GM18519 (cell line): ENCODE measurements at regions not wholly inside any gene's neighbourhood (a gene's known extent, or its start where the extent isn't known, plus 50 kb on each side); places are given as distances from the start of the nearest gene placed in this dataset.
"Not testable (repeated sequence)": the region's sequence is repeated elsewhere in the genome, so short reads cannot be mapped to it uniquely, and the experiment has no call there.

ENCODE experiments used
- ATAC-seq: cut with Tn5 transposase; IDR thresholded peaks from one replicate; pipeline ENCODE4 v1.9.1; 2021; ENCODE audit warnings: mild to moderate bottlenecking, moderate library complexity; ENCODE audit not compliant: unreplicated experiment, low FRiP score

DNA sequence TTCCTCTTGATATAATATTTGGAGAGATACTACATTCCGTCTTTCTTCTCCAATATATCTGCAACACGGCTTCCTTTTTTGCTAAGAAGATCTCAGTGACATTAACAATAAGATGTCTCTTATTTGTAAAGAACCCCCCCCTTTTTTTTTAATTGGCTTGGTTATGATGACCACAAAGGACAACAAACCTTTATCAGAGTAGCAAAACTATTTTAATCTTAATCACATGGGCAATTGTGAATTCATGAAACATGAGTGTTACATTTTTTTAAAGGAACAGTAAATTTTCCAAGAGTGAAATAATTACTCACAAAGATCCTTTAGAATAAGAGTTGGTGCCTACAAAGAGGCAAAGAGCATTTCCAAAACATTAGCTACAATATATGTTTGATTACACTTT lies 554.1 kb downstream of the MAT2B start:
- no peak for ATAC-seq

DNA sequence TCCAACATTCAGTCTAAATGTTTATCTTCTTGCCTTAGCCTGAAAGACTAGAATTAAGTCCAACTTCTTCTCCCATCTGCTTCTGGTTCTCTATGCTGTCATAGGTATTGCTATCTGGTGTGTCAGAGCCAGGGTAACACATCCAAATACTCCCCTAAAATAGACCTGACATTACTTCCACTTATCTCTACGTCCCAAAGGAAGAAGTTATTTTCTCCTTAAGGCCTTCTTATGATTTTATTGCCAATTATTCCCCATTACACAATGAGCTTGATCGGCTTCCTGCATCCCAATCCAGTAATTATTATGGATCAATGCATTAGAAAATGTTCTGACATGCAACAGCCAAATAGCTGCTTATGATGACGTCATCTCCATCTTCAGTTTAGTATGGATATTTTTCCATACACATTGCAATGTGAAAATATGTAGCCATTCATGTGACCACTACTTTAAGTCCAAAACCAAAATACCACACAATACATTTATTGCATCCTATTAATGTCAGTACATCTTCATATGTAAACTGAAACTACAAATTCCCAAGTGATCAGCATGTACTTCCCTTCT lies 555.5 kb downstream of the MAT2B start:
- ATAC-seq = no peak

DNA sequence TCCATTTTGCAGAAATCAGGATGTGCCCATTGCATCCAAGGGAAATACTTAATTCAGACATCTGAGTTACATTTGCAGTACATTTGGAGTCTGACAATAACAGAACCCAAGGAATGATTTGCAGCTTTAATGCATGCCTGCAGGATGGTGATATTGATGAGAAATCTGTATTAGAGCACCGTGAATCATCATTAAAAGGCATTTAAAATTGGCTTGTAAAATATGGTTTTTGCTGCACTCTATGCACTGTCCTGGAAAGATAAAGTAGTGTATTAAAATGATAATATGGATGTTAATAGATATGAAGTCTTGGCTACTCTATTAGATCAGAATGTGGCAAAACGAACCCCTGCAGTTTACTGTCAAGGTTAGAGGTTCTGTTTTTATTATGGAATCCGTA lies 556.9 kb downstream of the MAT2B start:
- ATAC-seq = no peak

DNA sequence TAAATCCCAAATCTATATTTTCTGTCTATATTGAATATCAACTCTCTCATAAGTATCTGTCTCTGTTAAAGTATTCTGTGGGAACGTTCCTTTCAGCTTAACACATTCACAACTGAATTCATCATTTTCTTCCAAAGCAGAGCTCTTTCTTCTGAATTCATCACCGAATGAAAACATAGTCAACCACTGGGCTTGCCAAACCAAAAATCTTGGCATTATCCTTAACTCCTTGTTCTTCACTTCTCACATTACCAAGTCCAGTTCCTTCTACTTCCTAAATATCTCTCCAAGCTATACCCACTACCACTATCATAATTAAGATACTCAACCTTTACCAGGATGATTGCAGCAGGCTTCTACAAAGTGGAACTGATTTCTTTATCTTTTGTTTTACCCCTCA lies 559.8 kb downstream of the MAT2B start:
- no peak for ATAC-seq

DNA sequence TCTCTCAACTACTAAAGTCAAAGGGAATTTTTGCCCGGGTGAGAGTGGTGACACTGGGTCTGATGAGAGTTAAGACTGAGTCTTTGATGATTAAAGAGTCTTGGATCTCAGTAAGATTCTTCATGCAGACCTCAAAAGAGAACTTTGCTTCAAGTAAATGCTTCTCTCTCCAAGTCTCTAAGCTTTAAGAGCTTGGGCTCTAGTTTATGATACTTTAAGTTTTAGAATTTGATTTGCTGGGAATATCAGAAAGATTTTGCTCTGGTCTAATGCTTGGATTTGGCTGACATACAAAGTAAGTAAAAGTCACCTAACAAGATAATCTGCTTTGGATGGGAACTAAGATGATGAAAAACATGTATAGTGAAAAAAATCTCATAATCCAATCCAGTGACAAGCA lies 566.3 kb downstream of the MAT2B start:
- ATAC-seq = no peak

DNA sequence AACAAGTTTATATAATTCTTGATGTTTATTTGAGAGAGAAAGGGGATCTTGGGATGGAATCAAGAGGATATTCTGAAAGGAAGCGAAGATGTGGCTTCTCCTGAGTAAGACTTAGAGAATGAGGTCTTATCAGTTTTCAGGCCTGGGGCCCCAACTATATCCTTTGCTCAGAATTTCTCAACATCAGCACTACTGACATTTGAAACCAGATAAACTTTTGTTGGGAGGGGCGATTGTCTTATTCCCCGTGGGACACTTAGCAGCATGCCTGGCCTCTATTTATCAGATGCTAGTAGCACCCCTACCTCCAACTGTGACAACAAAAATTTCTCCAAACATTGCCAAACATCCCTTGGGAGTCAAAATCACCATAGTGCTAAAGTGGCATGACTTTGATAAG lies 567.7 kb downstream of the MAT2B start:
- no peak for ATAC-seq

DNA sequence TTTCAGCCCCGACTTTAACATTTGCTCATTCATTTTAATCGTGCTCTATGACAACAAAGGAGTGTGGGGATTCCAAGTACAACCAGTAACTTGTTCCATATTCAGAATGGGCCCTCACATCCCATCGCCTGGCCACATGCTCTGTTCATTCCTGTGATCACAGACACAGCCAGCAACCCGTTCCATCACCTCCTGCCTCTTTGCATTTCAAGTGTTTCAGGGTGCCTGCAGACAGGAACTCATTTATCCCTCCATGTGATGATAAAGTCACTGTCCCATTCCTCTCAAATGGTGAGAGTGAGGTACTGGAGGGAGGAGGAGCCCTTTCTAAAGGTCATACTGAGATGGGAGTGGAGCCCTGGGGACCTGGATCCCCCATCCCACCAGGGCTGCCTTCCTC lies 571.1 kb downstream of the MAT2B start:
- ATAC-seq = no peak

DNA sequence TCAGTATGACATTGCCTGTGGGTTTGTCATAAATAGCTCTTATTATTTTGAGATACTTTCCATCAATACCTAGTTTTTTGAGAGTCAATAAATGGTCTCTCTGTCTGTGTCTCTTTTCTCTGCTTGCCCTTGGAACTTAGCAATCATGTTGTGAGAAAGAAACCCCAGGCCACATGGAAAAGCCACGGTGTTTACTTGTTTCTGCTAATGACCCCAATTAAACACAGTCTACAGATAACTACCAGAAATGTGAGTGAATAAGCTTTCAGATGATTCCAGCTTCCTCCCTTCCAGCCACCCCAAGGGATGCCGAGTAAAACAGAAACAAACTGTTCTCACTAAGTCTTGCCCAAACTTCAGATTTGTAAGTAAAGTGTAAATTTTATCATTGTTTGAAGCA lies 584.9 kb downstream of the MAT2B start:
- ATAC-seq = no peak

DNA sequence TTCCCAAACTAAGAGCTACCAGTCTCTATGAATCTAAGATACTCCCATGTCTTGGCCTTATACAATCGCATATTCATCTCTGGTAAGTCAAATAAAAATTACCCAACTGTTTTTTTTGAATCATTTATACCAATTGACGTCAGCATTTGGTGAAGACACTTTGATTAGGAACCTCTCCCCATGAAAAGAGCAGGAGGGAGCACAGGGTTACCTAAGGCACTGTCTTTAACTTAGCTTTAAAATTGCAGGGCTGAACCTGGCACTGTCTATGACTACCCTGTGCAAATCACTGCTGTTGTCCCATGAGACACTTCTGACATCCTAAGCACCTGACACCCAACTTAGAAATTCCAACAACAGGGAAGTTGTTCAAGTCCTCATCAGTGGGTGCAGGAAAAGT lies 586.4 kb downstream of the MAT2B start:
- no peak for ATAC-seq

DNA sequence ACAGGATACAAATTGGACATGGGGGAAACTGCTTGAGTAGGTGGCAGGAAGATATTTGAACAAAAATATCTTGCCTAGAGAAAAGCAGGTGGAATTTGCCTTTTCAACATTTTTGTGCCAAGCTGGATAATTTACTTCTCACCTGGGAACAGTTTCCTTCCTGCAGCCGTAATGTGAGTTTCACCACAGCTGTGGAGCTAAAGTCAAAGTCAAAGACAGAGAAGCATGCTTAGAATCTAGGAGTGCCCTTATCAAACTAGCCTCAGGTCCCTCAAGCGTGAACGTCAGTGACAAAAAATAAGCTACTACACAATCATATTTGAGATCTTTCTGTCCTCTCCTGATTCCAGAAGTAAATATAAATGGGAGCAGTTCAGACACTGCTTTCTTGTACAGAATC lies 588.9 kb downstream of the MAT2B start:
- ATAC-seq = no peak

DNA sequence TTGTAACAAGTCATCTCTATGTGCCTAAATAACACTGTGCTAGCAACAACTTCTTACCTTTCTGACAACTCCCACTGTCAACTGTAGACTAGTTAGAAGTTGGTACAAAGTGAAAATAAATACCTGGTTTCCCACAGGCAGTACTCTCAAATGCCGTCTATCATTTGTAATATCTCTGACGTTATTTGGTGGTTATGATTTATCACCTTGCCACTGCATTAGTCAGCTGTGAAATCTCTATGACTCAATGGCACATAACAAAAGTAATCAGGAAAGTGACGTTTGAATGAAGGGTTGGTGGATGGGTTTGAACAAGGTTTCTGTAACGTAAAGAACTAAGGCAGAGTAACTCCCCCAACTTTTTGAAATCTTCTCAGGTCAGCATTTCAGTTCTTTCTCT lies 592.3 kb downstream of the MAT2B start:
- no peak for ATAC-seq

DNA sequence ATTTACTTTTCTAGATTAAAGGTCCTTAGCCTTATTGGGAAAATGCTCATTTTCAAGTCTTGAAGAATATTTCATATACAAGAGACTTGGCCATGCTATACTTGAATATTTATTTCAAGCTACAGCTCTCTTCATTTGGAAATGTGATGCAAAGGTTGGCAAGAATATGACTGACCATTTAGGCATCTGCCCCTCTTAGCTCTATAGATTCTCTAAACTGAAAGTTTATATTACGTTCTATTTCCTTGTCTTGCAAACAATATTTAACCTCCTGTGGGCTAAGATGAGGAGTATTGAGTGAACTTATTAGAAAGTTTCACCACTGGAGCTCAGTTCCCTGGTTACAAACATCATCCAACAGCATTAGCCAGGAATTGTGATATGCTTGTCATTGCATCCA lies 593.1 kb downstream of the MAT2B start:
- ATAC-seq = no peak

DNA sequence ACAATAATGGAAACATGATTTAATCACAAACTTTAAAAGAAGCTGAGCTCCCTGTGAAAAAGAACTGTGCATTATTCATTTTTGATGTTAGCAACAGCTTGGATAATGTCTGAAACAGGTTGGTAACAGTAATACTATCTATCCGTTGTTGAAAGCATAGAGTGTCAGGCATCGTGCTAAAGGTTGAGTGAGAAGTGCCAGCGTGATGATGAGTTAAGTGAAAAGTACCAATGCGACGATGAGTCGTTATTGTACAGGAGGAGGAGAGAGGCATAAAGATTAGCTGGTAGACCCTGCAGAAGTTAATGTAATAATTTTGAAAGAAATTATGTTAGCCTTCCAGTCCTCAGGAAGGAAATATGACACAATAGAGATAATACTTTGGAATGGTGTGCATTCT lies 593.6 kb downstream of the MAT2B start:
- ATAC-seq = no peak

DNA sequence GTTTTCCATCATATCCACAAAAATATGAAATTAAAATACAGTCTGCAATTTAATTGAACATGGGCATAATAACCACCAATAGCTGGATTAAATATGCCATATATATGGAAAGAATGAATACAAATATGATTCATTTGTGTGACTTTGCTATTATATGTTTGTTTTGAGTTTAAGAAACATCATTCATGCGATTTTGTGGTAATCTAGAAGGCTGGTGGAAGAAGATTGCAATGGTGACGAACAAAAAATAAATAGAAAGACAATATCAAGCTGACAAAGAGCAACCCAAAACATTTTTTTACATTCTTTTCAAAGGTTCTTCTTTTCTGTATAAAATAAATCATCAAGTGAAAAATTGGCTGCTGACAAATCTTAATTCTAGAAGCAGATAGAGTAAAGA lies 610.0 kb downstream of the MAT2B start:
- ATAC-seq = no peak

DNA sequence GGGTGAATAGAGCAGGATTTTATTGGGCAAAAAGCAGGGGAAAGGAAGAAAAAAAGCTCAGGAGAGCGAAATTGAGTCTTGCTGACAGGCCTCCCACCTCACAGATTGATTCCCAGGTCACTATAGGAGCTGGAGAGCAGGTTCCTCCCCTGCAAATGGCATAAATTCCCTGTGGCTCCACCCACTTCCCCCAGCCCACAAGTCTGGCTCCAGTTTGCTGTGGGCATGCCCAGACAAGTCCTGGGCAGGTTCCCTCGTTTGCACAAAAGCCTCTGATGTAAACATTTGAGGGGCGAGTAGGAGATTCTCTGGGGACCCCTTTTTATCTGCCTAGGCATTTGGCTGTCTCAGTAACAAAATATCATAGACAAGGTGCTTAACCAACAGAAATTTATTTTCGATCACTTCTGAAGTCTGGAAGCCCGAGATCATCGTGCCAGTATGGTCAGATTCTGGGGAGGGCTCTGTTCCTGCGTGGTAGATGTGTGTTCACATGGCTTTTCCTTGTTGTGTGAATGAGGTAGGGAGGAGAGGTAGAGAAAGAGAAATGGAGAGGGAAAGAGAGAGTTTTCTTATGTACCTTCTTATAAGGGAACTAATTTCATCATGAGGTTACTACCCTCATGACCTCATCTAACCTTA lies 614.5 kb downstream of the MAT2B start:
- ATAC-seq = peak; percentile 52

DNA sequence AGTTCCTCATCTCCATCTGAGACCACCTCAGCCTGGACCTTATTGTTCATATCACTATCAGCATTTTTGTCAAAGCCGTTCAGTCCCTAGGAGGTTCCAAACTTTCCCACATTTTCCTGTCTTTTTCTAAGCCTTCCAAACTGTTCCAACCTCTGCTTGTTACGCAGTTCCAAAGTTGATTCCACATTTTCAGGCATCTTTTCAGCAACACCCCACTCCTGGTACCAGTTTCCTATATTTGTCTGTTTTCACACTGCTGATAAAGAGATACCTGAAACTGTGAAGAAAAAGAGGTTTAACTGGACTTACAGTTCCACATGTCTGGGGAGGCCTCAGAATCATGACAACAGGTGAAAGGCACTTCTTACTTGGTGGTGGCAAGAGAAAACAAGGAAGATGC lies 622.1 kb downstream of the MAT2B start:
- ATAC-seq = no peak

DNA sequence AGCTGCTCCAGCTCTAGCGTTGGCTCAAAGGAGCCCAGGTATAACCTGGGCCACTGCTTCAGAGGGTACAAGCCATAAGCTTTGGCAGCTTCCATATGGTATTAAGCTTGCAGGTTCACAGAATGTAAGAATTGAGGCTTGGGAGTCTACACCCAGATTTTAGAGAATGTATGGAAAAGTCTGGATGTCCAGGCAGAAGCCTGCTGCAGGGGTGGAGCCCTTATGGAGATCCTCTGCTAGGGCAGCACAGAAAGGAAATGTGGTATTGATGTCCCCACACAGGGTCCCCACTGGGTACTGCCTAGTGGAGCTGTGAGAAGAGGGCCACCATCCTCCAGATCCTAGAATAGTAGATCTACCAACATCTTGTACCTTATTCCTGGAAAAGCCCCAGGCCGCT lies 626.9 kb downstream of the MAT2B start:
- no peak for ATAC-seq

DNA sequence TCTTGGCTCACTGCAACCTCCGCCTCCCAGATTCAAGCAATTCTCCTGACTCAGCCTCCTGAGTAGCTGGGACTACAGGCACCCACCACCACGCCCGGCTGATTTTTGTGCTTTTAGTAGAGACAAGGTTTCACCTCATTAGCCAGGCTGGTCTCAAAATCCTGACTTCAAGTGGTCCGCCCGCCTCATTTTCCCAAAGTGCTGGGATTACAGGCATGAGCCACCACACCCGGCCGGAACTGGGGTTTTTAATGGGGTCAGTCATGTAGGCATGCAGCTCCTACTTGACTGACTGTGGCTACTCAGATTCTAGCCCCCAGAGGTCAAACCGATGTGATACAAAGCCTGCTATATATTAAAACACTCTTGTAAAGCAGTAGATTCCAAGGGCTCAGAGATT lies 631.7 kb downstream of the MAT2B start:
- ATAC-seq = no peak

DNA sequence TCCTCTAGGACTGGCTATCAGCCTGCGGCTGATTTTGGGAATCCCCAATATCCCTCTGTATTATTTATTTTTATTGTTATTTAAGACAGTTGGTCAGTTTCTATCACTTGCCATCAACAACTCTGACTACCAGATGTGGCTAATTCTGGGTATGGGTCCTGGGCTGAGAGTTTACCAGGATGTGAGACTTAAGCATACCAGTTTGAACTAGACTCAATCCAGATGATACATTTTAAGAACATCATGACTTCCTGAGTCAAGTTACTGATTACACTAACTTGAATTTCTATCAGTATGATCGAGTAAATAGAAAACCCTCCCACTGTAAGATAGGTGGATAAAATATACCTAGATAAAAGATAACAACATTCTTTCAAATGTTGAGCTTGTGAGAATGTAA lies 634.0 kb downstream of the MAT2B start:
- ATAC-seq = no peak

DNA sequence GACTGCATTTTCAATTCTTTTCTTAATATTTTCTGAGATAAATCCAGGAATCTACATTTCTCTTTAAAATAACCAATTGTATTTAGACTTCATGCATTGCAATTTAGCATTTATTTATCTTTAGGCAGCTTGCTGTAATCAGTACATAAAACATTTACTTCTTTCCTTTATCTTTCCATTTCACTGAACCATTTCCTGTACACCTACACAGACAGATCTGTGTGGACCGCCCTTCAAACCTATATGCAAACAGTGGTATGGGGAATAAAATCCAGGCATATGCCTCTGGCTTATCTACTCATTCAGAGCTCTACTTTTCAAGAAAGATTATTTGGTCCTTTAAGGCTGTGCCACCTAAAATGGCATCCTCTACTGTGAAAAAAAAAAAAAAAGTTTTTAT lies 640.0 kb downstream of the MAT2B start:
- ATAC-seq = no peak

DNA sequence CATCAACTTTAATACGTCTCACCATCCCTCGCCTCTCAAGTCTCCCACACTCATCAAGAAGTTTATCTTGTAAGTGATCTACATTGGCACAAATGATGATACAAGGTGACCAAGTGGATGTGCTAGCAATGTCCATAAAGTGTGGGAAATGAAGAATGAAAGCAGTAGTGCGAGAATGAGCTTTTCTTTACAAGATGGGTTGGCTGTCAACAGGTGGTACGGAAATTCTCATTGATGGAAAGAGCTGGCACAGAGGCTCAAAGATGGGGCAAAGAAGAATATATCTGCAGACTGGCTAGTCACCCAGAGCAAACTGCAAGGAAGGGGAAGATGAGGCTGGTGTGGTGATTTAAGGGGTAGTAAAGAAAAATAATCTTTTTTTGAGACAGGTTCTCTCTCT lies 640.8 kb downstream of the MAT2B start:
- ATAC-seq = no peak

DNA sequence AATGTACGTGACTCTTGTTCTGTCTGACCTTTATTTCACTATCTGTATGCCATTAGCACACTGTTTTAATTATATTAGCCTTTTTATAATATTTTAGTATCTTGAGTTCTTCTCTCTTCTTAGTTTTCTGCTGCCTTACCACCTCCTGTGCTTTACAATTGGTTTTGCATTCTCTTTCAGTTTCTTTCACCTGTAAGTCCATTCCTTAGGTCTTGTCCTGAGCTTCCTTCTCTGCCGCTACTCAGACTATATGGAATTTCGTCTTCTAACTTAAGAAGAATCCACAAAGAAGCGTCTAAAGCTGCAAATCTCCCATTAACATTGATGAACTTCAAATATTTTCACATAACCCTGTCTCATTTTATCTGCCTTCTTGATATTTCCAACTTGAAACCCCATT lies 642.9 kb downstream of the MAT2B start:
- ATAC-seq = no peak

DNA sequence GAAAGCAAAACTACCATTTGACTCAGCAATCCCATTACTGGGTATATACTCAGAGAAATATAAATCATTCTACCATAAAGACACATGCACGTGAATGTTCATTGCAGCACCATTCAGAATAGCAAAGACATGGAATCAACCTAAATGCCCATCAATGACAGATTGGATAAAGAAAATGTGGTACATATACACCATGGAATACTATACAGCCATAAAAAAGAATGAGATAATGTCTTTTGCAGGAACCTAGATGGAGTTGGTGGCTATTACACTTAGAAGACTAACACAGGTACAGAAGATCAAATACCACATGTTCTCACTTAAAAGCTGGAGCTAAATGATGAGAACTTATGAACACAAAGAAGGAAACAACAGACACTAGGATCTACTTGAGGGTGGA lies 647.1 kb downstream of the MAT2B start:
- not testable (repeated sequence) for ATAC-seq
